ENCODE measurements at regions not wholly inside any gene's neighbourhood (a gene's known extent, or its start where the extent isn't known, plus 50 kb on each side); places are given as distances from the start of the nearest gene placed in this dataset.
"Not testable (repeated sequence)": the region's sequence is repeated elsewhere in the genome, so short reads cannot be mapped to it uniquely, and the experiment has no call there.

- TF ChIP-seq CTCF (conservative IDR thresholded peaks at IDR 0.05); ZFX (IDR thresholded peaks at IDR 0.05): not testable (repeated sequence)
Measured at GRCh38 chr2:95699201-95700184, 107.7 kb downstream of the TRIM43 start.
